Kidney glomerular epithelial cell (primary cell): ENCODE measurements at regions not wholly inside any gene's neighbourhood (a gene's known extent, or its start where the extent isn't known, plus 50 kb on each side); places are given as distances from the start of the nearest gene placed in this dataset.
"Not testable (repeated sequence)": the region's sequence is repeated elsewhere in the genome, so short reads cannot be mapped to it uniquely, and the experiment has no call there.

Source experiments
- DNase-seq: peaks from one replicate; lab custom pipeline; 2025; lab: John Stamatoyannopoulos, UW

GRCh38 chr21:23607782-23608431 is 1999.4 kb downstream of the MRPL39 start:
- no peak for DNase-seq

- DNase-seq, result no peak
These were observed 2005.7 kb downstream of the MRPL39 start for GRCh38 chr21:23601549-23601948.

- DNase-seq, result no peak
These were observed 2013.7 kb downstream of the MRPL39 start for GRCh38 chr21:23593582-23593981.

- no peak for DNase-seq
These were observed 2021.9 kb downstream of the MRPL39 start for GRCh38 chr21:23585419-23585818.

- no peak for DNase-seq
These were observed 2027.7 kb downstream of the MRPL39 start for GRCh38 chr21:23579573-23579972.

- no peak for DNase-seq
These were observed 2029.3 kb downstream of the MRPL39 start for GRCh38 chr21:23578027-23578426.

GRCh38 chr21:23574932-23575331 is 2032.3 kb downstream of the MRPL39 start:
- no peak for DNase-seq

- DNase-seq, result not testable (repeated sequence)
These were observed 2058.4 kb downstream of the MRPL39 start for GRCh38 chr21:23548924-23549323.

- DNase-seq, result no peak
These were observed 2063.9 kb downstream of the MRPL39 start for GRCh38 chr21:23543333-23543732.

- DNase-seq, result no peak
These were observed 2065.2 kb downstream of the MRPL39 start for GRCh38 chr21:23542097-23542496.

- DNase-seq, result no peak
These were observed 2065.7 kb downstream of the MRPL39 start for GRCh38 chr21:23541571-23541970.

GRCh38 chr21:23534850-23535249 is 2072.4 kb downstream of the MRPL39 start:
- no peak for DNase-seq

- DNase-seq, result no peak
These were observed 2075.8 kb downstream of the MRPL39 start for GRCh38 chr21:23531444-23531843.

GRCh38 chr21:23524685-23525084 is 2082.6 kb downstream of the MRPL39 start:
- DNase-seq, result no peak

- no peak for DNase-seq
These were observed 2084.5 kb downstream of the MRPL39 start for GRCh38 chr21:23522751-23523150.

- DNase-seq, result no peak
These were observed 2099.8 kb downstream of the MRPL39 start for GRCh38 chr21:23507501-23507900.

GRCh38 chr21:23496729-23497128 is 2110.6 kb downstream of the MRPL39 start:
- no peak for DNase-seq

- no peak for DNase-seq
These were observed 2119.0 kb downstream of the MRPL39 start for GRCh38 chr21:23488245-23488644.

- no peak for DNase-seq
These were observed 2126.6 kb downstream of the MRPL39 start for GRCh38 chr21:23480591-23481270.

- DNase-seq, result no peak
These were observed 2128.9 kb downstream of the MRPL39 start for GRCh38 chr21:23478381-23478780.

- no peak for DNase-seq
These were observed 2131.7 kb downstream of the MRPL39 start for GRCh38 chr21:23475281-23476219.

- no peak for DNase-seq
These were observed 2135.4 kb downstream of the MRPL39 start for GRCh38 chr21:23471877-23472276.

- DNase-seq, result no peak
These were observed 2143.9 kb downstream of the MRPL39 start for GRCh38 chr21:23463365-23463764.
